Daoy (cell line): ENCODE measurements at regions not wholly inside any gene's neighbourhood (a gene's known extent, or its start where the extent isn't known, plus 50 kb on each side); places are given as distances from the start of the nearest gene placed in this dataset.
"Not testable (repeated sequence)": the region's sequence is repeated elsewhere in the genome, so short reads cannot be mapped to it uniquely, and the experiment has no call there.

Experiments
- DNase-seq: peaks from one replicate; pipeline ENCODE4 v3.0.0-alpha.2; 2015; ENCODE audit warnings: low read depth

DNA sequence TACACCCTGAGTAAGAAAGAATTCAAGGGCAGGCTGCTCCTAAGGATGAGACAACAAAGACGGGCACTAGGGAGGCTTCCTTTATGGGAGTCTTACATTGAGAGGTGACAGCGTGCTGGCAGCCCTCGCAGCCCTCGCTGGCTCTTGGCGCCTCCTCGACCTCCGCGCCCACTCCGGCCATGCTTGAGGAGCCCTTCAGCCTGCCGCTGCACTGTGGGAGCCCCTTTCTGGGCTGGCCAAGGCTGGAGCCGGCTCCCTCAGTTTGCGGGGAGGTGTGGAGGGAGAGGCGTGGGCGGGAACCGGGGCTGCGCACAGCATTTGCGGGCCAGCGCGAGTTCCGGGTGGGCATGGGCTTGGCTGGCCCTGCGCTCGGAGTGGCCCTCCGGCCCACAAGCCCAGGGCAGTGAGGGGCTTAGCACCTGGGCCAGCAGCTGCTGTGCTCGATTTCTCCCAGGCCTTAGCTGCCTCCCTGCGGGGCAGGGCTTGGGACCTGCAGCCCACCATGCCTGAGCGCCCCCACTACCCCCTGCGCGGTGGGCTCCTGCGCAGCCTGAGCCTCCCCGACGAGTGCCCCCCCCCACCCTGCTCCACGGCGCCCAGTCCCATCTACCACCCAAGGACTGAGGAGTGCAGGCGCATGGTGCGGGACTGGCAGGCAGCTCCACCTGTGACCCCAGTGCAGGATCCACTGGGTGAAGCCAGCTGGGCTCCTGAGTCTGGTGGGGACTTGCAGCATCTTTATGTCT lies 75.3 kb downstream of the BARX1 start:
- DNase-seq = not testable (repeated sequence)

- DNase-seq = no peak
These were observed 79.8 kb downstream of the BARX1 start for GRCh38 chr9:93875330-93875729.

GRCh38 chr9:93874242-93874641 lies 80.9 kb downstream of the BARX1 start:
- DNase-seq = no peak

DNA sequence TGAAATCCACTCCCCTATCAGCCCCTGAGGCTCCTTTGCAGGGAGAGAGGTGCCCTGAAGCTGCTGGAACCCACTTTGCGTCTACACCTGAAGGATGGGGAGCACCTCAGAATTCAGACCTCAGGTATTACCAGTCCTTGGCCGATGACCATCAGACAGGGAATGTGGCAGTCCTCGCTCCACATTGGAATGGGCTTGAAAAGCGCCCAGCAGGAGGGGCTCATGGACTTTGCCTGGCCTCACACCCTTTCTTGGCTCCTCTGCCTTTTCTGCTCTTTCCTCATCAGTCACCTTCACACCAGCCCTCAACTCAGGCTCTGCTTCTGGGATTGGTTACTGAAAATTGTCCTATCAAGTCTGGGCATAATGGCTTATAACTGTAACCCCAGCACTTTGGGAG lies 83.9 kb downstream of the BARX1 start:
- DNase-seq = no peak

DNA sequence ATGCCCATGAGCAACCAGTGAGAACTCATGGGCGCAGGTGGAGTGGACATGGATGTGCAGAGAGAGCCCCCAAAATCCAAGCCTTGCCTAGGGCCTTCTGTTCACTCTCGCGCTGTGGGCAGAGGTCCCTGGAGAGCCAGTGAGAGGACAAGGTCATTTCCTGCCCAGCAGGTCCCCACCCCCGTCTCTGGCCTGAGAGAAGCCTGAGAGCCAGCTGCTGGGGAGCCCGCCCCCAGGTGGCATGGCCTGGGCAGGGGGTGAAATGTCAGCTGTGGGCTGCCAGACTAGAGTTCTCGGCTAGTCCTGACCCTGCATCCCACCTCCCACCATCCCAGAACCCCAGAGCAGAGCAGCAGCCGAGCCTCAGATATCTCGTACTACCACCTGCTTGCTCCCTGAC lies 85.3 kb downstream of the BARX1 start:
- DNase-seq = no peak

DNA sequence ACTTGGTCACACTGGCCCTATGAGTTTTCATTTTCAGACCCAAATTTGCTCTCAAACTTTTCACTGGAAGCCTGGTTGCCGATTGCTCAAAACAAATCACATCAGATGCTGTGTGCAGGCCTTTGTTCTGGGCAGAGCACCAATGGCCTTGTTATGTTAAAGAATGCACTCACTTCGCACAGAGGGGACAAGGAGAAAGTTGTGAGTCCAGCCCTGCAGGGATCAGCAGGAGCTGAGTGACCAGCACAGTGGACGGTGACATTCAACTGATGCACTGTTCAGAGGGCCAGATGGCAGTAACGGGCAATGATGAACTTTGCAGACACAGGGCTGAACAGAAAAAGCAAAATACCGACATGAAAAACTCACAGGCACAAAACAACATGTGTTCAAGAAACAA lies 86.1 kb downstream of the BARX1 start:
- no peak for DNase-seq

GRCh38 chr9:93865716-93866115 lies 89.4 kb downstream of the BARX1 start:
- DNase-seq = no peak

DNA sequence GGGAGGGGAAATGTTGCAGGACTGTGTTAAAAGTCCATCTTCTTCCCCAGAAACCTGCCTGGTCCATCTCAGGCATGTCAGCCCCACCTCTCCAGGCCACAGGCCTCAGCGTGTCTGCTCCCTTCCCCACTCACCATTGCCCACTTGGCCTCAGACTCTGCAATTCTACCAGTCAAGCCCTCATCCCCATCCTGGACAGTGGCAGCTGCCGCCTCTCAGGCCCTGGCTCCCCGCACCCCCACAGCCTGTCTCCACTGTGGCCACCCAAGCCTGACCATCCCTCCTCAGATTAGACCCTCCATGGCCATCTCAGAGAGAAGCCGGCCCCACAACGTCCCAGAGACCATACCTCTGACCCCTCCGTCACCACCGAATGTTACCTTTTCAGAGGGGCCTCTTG lies 89.9 kb downstream of the BARX1 start:
- DNase-seq = no peak

DNA sequence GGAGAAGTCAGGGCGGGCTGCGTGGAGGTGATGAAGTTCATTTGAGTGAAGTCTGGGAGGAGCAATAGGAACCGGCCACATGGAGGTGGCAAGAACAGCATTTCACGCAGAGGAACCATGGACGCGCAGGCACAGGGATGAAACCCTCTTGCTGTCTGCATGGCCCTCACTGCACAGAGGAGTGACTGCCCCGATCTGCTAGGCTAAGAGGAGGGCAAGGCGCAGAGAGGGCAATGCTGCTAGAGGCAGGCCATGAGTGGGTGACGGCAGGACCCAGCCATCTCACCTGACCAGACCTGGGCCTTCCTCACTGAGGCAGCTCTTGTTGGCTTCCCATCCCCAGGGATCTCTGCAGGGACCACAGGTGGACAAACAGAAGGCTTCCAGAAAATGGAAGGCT lies 90.3 kb downstream of the BARX1 start:
- no peak for DNase-seq

GRCh38 chr9:93864032-93864431 lies 91.1 kb downstream of the BARX1 start:
- DNase-seq = no peak

DNA sequence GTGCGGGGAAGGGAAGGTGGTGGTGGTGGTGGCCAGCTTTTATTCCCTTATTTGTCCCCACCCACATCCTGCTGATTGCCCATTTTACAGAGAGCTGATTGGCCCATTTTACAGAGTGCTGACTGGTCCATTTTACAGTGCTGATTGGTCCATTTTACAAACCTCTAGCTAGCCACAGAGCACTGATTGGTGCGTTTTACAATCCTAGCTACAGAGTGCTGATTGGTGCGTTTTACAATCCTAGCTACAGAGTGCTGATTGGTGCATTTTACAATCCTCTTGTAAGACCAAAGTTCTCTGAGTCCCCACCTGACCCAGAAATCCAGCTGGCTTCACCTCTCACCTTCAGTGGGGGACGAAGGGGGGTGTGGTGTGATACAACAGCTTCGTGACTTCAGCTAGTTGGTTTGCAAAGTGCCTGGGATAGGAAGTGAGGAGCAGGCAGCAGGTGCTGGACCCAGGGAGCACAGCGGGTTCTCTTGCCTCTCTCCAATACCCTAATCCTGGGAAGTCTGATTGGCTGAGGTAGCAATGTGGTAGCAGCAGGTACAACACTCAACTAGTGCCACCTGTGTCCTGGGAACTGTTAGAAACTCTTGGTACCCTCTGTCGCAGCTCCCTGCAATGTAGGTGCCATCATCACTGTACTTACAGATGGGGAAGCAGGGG lies 92.1 kb downstream of the BARX1 start:
- no peak for DNase-seq

- DNase-seq = no peak
These were observed 93.3 kb downstream of the BARX1 start for GRCh38 chr9:93861736-93862358.

GRCh38 chr9:93860694-93861658 lies 94.2 kb downstream of the BARX1 start:
- DNase-seq = no peak

DNA sequence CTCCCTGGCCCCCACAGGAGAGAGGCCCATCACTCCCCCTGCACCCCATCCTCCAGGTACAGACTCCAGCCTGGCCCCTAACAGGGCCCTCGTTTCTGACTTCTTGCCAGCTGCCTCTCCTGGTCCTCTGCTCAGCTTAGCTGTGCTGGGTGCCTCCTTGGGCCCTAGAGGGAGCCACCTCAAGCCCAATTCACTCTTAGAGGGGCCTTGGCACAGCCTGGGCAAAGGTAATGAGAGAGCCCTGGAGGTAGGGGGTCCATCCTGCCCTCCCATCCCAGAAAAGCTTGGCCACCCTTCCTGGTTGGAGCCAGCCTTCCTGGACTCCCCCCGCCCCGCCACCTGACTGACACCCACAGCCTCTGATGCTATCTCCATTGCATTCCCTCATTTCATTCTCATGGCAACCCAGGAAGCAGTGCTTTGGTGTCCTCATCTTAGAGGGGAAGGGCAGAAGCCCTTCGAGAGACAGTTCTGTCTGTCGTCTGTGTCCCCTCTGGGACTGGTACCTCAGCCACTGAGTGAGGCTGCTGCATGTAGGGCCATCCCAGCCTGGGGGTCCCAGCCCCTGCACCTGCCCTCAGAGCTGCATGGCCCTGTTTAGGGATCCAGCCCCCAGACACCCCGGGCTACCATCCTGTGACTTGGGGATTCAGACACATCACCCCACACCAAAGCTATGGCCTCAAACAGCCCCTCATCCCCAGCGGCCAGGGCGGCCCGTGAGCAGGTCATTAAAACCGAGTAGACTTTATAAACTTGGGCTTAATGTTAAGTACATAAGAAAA lies 95.5 kb downstream of the BARX1 start:
- DNase-seq = no peak

- DNase-seq = no peak
These were observed 97.6 kb downstream of the BARX1 start for GRCh38 chr9:93857528-93857927.

GRCh38 chr9:93852728-93853127 lies 102.4 kb downstream of the BARX1 start:
- no peak for DNase-seq

DNA sequence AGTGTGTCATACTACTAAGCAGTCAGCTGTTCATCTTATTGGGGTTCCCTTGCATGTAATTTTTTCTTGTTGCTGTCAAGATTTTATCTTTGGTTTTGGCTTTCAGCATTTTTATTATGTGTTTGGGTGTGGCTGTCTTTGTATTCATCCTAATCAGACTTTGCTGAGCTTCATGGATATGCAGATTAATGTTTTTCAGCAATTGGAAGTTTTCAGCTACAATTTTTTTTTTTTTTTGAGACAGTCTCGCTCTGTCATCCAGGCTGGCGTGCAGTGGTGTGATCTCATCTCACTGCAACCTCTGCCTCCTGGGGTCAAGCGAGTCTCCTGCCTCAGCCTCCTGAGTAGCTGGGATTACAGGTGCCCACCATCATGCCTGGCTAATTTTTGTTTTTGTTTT lies 108.8 kb downstream of the BARX1 start:
- no peak for DNase-seq

- DNase-seq = no peak
These were observed 111.8 kb downstream of the BARX1 start for GRCh38 chr9:93843396-93843795.

DNA sequence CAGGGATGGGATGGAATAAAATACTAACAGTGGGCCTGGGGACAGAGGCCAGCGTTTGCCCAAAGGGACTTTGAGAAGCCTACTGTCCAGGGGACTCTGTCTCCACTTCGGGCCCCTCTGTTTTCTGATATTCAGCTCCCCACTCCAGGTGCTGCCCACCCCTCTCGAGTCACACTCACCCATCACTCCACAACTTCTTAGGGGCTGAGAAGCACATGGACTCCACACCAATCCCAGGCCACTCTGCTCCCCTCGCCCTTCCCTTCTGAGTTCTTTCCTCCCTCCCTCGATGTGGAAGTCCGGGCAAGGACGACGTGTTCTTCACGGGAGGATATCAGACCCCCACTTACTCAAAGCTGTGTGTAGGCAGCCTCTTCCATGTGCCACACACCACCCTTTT lies 124.5 kb downstream of the BARX1 start:
- DNase-seq = no peak

DNA sequence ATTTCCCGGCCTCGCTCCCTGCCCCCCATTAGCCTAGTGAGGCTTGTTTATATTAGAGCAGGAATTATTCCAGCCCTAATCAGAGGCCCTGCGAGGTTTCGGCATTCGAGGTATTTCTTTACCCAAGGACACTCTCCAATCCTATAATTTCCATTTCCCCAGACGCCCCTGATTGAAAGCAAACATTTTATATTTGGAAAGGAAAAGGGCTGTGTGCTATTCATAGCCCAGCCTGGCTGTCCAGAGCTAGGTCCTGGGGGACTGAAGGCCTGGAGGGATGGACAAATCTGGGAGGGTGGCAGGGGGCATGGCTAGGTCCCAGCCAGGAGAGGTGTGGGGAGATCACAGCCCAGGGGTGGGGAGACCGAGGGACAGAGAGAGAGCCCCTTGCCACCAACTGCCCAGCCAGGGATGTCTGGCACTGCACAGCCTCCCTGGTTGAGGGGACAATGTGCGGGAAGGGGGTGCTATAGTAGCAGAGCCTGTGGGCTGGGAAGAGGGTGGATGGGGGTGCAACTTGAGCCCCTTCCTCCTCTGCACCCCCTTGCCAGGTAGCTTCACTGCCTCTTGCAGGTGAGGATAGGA lies 125.1 kb downstream of the BARX1 start:
- no peak for DNase-seq
